Daoy (cell line): ENCODE measurements at regions not wholly inside any gene's neighbourhood (a gene's known extent, or its start where the extent isn't known, plus 50 kb on each side); places are given as distances from the start of the nearest gene placed in this dataset.
"Not testable (repeated sequence)": the region's sequence is repeated elsewhere in the genome, so short reads cannot be mapped to it uniquely, and the experiment has no call there.

Source experiments
- DNase-seq: peaks from one replicate; pipeline ENCODE4 v3.0.0-alpha.2; 2015; ENCODE audit warnings: low read depth

GRCh38 chr3:22383285-22383684, 632.3 kb upstream of the ZNF385D start:
- no peak for DNase-seq

DNA sequence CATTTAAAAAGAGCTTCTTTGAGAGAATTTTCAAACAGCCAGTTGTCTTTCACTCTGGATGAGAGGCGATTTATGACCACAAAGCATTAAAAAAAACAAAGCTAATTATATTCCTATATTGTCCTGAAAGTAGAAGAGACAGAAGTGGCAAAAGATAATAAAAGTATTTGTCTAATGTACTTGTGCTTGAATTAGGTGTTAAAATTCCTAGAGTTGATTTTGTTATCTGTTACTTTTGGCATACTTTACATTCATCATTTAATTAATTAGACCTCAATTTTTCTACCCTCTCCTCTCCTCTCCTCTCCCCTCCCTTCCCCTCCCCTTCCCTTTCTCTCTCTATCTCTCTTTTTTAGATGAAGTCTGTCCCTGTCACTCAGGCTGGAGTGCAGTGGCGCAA, 635.1 kb upstream of the ZNF385D start:
- DNase-seq = no peak

DNA sequence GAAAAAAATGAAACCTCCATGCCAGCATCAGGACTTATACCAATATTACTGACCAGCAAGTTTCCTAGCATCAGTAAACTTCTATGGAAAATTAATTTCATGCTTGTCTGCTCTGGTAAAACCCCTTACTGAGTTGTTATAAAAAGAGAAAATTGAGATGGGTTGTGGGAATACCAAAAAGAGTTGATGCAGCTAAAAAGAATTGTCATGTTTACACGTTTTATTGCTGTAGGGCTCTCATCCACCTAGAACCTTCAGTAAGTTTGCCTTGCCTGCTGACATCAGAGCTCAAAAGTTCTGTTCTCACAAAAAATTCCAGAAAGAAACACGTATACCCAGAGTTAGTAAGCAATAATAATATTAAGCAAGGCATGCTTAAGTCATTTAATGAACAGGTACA, 641.3 kb upstream of the ZNF385D start:
- DNase-seq = no peak

DNA sequence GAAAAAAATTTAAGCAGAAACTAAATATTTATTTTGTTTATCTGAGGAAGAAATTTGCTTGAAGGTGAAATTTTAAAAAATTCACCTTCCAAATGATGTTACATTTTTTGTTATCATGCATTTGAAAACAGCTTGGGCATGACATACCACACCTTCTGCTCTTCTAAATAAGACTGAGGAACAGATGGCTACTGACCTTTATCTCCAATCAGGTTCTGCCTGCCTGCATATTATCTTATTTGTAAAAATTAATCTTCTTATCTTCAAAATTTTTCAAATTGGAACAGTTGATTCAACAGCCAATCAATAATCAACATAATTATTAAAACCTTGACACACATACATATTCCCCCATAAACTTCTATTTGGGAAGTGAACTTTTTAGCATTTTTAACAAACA, 641.8 kb upstream of the ZNF385D start:
- DNase-seq = no peak

GRCh38 chr3:22399566-22399965, 648.6 kb upstream of the ZNF385D start:
- no peak for DNase-seq

GRCh38 chr3:22401499-22401898, 650.5 kb upstream of the ZNF385D start:
- no peak for DNase-seq

DNA sequence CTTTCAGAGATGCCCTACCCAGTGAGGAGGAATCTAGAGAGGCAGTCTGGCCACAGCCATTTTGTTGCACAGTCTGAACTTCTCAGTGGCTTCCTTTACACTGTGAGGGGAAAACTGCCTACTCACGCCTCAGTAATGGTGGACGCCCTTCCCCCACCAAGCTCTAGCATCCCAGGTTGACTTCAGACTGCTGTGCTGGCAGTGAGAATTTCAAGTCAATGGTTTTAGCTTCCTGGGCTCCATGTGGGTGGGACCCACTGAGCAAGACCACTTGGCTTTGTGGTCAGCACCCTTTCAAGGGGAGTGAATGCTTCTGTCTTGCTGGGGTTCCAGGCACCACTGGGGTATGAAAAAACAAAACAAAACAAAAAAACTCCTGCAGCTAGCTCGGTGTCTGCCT, 663.2 kb upstream of the ZNF385D start:
- DNase-seq = no peak

- DNase-seq = not testable (repeated sequence)
Measured at GRCh38 chr3:22416838-22417446, 665.9 kb upstream of the ZNF385D start.

- DNase-seq = no peak
Measured at GRCh38 chr3:22419261-22419660, 668.3 kb upstream of the ZNF385D start.

GRCh38 chr3:22421589-22421988, 670.6 kb upstream of the ZNF385D start:
- DNase-seq = no peak

DNA sequence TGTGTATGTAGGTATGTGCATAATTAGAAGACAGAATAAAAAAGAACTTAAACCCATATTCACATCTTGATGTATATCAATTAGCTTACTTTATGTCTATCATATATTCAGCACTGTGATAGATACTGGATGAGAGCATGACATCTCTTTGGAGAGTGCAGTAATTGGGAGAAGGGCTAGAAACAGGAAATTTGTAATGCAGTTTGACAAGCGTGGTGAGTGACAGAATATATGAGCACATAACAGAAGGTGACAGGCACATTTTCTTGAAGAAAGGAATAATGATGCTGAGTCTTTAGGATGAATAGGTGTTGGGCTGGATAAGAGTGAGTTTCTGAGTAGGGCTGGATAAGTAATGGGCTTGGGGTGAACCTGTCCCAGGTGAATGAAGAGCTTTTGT, 680.3 kb upstream of the ZNF385D start:
- no peak for DNase-seq

GRCh38 chr3:22439626-22440025, 688.6 kb upstream of the ZNF385D start:
- no peak for DNase-seq

- DNase-seq = no peak
Measured at GRCh38 chr3:22441711-22442110, 690.7 kb upstream of the ZNF385D start.

DNA sequence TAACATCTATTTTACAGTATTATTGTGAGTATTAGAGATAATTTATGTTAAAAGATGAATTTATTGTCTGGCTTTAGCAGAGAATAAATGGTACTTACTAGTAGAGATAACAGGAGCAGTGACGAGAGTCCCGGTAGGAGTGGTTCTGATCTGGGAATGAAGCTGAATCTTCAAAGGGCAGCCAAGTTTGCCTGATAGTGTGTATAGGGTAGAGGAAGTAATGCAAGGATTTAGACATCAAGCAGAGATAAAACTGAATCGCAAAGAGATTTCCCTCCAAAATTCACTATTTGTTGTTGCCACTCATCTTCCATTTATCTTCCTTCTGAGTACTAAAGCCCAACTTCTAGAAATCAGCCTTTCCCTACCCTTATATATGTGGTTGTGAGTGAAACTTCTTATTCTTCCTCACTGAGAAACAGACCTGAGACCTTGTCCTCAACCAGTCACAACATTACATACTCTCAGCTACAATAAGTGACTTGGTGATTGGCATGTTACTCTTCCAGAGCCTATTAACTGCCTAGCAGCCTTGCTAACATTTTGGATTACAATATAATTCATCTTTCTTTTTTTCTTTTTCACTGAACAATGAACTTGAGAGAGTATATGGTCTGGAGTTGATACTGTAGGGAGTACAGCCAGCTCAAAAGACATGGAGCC, 692.7 kb upstream of the ZNF385D start:
- no peak for DNase-seq

DNA sequence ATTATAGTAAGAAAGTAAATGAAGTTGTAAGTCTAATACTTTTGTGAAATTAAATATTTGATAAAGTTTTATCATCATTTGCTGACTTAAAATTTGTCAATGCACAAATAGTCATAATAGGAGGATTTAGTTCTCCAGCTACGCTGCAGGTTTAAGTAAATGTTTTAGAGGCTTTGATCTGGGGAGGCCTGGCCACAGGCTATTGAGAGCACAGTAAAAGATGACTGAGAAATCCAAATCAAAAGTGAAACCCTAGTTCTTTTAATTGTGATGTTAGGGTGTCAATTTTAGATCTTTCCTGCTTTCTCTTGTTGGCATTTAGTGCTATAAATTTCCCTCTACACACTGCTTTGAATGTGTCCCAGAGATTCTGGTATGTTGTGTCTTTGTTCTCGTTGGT, 694.3 kb upstream of the ZNF385D start:
- not testable (repeated sequence) for DNase-seq

- no peak for DNase-seq
Measured at GRCh38 chr3:22450786-22451400, 699.9 kb upstream of the ZNF385D start.

DNA sequence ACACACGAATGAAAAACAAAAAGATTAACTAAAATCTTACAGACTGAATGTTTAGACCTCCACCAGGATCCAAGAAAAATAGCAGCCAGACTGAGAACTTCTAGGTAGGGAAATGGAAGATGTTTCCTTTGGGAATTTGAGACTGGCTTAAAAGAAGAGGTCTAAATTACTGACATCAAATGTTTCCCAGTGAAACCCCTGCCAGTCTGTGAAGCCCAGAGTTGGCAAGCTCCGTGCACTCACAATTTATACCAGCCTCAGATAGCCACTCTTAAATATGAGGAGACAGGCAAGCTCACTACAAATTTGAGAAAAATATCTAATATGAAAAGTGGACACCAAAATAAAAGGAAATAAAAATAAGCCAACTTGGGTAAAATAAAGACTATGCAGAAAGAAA, 700.5 kb upstream of the ZNF385D start:
- no peak for DNase-seq

- no peak for DNase-seq
Measured at GRCh38 chr3:22453906-22454535, 703.0 kb upstream of the ZNF385D start.

DNA sequence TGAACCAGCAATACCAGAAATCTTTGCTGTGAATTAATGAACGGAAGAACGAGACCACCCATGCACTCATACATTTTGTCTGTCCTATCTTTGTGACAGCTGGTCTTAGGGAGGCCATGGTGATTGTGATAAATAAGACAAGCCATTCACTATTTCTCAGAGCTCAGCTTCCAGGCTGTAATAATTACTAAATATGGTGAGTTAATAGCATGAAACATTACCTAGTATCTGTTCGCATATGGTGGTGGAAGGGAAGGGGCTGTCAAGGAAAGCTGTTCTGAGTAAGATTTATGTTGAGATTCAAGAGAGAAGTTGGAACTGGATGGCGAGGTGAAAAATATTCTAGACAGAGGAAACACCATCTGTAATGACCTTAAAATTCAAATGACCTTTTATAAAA, 719.0 kb upstream of the ZNF385D start:
- DNase-seq = no peak

DNA sequence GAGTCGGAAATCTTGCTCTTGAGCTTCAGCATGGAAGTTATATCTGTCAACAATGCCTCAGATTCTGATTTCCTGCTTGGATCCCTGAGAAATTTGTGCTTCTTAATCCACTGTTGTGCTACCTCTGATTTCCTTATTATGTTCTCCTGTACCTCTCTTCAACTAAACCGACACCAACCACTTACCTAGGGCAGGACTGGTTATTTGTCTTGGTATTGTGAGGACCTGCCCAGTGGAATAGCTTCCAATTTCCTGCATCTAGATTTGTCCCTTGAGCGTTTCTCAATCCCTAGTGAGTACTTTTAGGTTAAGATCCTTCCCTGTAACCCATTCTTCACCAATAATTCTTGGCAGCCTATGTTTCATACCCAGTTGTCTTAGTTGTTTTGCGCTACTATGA, 720.5 kb upstream of the ZNF385D start:
- no peak for DNase-seq

GRCh38 chr3:22474706-22475445, 723.9 kb upstream of the ZNF385D start:
- no peak for DNase-seq

DNA sequence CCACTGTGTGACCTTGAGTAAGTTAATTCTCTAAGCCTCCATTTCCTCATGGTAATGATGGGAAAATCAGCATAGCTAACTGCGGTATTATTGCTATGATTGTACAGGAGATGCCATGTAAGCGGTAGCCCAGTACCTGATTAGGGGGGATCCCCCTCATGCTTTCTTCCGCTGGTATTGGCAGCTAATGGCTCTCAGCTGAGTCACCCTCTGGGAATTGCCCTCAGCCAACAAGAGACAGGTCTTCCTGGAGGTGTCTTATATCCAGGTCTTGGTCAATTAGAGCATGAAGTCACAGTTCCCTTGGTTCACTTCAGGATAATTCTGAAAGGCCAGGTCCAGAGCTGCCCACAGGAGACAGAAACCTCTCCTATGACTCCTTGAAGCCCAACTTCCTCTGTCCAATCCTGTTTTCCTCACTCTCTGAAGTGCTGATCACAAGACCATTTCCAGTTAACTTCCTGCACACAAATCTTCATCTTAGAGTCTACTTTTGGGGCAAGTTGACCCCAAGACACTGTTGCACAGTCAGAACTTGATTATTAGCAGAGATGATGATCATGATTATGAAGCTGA, 724.7 kb upstream of the ZNF385D start:
- peak; percentile 2 for DNase-seq
